ENCODE measurements at regions not wholly inside any gene's neighbourhood (a gene's known extent, or its start where the extent isn't known, plus 50 kb on each side); places are given as distances from the start of the nearest gene placed in this dataset.

DNA sequence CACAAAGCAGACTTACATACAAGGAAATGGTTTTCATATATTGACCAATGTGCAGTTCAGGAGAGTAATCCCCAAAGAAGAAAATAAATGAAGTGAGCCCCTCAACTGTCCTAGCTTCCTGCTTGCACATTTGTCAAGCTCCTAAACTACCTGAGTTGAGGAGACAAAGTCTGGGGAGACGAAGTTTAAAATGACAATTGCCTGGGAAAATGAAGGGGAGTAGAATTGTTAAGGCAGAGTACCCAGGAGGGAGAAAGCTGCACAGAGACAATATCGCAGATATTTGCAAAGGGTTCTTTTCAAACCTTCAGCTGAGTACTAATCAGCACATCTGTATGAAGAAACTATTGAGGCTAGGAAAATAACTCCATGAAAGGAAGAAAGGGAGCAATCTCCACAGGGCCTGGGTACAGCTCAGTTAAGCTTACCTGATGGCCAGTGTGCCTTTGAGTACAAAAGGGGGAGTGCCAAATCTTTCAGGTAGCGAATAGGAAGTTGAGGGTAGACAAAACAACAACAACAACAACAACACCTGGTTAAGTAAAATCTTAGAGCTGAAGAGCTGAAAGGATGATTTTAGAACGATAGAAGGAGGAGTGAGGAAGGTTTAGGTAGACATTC, 1700.1 kb upstream of the PRR20A start (continued):
- no peak for TF ChIP-seq IKZF3 (tag by site-specific recombination; IDR thresholded peaks at IDR 0.05)
- no peak for TF ChIP-seq ZSCAN23 (tag by site-specific recombination; IDR thresholded peaks at IDR 0.05)
- TF ChIP-seq, protein P1, sequence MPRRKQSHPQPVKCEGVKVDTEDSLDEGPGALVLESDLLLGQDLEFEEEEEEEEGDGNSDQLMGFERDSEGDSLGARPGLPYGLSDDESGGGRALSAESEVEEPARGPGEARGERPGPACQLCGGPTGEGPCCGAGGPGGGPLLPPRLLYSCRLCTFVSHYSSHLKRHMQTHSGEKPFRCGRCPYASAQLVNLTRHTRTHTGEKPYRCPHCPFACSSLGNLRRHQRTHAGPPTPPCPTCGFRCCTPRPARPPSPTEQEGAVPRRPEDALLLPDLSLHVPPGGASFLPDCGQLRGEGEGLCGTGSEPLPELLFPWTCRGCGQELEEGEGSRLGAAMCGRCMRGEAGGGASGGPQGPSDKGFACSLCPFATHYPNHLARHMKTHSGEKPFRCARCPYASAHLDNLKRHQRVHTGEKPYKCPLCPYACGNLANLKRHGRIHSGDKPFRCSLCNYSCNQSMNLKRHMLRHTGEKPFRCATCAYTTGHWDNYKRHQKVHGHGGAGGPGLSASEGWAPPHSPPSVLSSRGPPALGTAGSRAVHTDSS (tag by site-specific recombination; IDR thresholded peaks at IDR 0.05): no peak
- TF ChIP-seq ZNF138 (tag by site-specific recombination; IDR thresholded peaks at IDR 0.05; ENCODE audit: borderline replicate concordance): no peak

DNA sequence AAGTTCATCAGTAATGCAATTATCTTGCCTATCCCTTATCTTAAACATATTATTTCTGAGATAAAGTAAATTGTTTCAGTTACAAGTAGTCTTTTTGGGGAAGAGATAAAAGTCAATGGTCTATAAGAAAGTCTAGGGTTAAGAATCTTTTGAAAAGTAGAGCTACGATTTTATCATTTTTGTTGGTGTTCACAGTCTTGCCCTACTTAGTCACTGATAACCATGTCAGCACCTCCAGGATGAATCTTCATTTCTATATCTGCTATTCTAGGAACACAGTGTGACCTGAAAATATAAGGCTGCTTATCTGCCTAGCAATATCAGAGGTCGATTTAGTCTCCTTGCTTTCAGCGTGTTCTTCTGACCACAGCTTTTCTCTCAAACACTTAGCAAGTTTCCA, 1676.5 kb upstream of the PRR20A start:
- Histone ChIP-seq H3K4me3 (ENCODE audit: low read depth, low read length) (no peak overlapping the region), H3K36me3 (ENCODE audit: control insufficient read depth in 2 of 2, insufficient read depth in 1 of 2, low read length in 2 of 2) (no peaks in the 10 kb centered on the region), H3K9me3 (ENCODE audit: control insufficient read depth, insufficient read depth, low read depth, low read length) (no peaks in the 10 kb centered on the region), H3K27ac (ENCODE audit: extremely low read depth, low read depth, low read length) (no peak overlapping the region), H3K4me1 (ENCODE audit: control insufficient read depth, insufficient read depth, low read length) (no peaks in the 10 kb centered on the region)
- ChIA-PET POLR2A (no interaction called here), CTCF (no interaction called here)
- no peak for TF ChIP-seq ZNF654 (tag by site-specific recombination; IDR thresholded peaks at IDR 0.05; ENCODE audit: low read depth)
- no peak for TF ChIP-seq KLF1 (tag by site-specific recombination; IDR thresholded peaks at IDR 0.05)
- no peak for TF ChIP-seq ZNF555 (tag by site-specific recombination; conservative IDR thresholded peaks at IDR 0.05)
- TF ChIP-seq ZNF175 (tag by site-specific recombination; IDR thresholded peaks at IDR 0.05): no peak
- TF ChIP-seq ZBTB21 (tag by site-specific recombination; IDR thresholded peaks at IDR 0.05): no peak
- TF ChIP-seq PRDM2 (tag by site-specific recombination; IDR thresholded peaks at IDR 0.05; ENCODE audit: borderline replicate concordance): no peak

DNA sequence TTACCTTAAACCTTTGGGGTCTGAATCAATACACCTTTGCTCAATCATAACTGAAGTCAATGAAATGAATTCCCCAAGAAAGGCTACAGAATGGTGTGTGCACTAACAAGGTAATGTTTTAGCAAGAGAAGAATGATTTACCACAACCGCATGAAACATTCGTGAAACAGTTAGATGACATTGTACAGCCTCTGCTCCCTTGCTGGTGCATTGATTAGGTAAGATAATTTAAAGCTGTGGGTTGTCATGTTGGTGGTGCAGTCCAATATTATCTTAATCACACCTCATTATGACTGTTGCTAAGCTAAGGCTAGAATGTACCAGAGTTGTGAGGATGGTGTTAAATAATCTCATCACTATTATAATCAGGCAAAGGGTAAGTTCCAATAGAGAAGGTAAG, 1673.2 kb upstream of the PRR20A start:
- Histone ChIP-seq H3K9me3 (ENCODE audit: control insufficient read depth, insufficient read depth, low read depth, low read length) (no peaks in the 10 kb centered on the region), H3K27ac (ENCODE audit: extremely low read depth, low read depth, low read length) (no peak overlapping the region), H3K4me3 (ENCODE audit: low read depth, low read length) (no peak overlapping the region), H3K36me3 (ENCODE audit: control insufficient read depth in 2 of 2, insufficient read depth in 1 of 2, low read length in 2 of 2) (no peaks in the 10 kb centered on the region), H3K4me1 (ENCODE audit: control insufficient read depth, insufficient read depth, low read length) (no peaks in the 10 kb centered on the region)
- POLR2A ChIA-PET: interaction anchor here (0.6 kb wide), 1 partner anchor 16 kb away, joined by 3 read pairs; no protein-coding TSS in a partner anchor
- TF ChIP-seq SCRT1 (tag by site-specific recombination; IDR thresholded peaks at IDR 0.05; ENCODE audit: borderline replicate concordance) (no peak), ZNF311 (tag by site-specific recombination; IDR thresholded peaks at IDR 0.05; ENCODE audit: borderline replicate concordance) (no peak)
- CTCF ChIA-PET: no interaction called here
